ENCODE measurements at regions not wholly inside any gene's neighbourhood (a gene's known extent, or its start where the extent isn't known, plus 50 kb on each side); places are given as distances from the start of the nearest gene placed in this dataset.

- DNase-seq = no peak
- Mint-ChIP-seq H3K27ac (no peak overlapping the region), H3K36me3 (no peaks in the 10 kb centered on the region), H3K9me3 (peaks cover 0 to 11% (median 0%) of the 10 kb centered on the region in 9 donors), H3K27me3 (peaks cover 0 to 6% (median 1%) of the 10 kb centered on the region in 5 donors), H3K4me3 (no peak overlapping the region), H3K4me1 (no peaks in the 10 kb centered on the region)
- ATAC-seq = no peak
- POLR2A ChIA-PET = no interaction called here
Measured at GRCh38 chr18:54734059-54734458, 94.2 kb upstream of the RAB27B start.

- no peak overlapping the region for H3K4me3 Mint-ChIP-seq
- DNase-seq (no peak), ATAC-seq (no peak)
- H3K4me1 Mint-ChIP-seq = no peaks in the 10 kb centered on the region
- H3K36me3 Mint-ChIP-seq = no peaks in the 10 kb centered on the region
- POLR2A ChIA-PET = no interaction called here
- H3K27ac Mint-ChIP-seq = no peak overlapping the region
- peaks cover 0 to 3% (median 1%) of the 10 kb centered on the region in 5 donors for H3K27me3 Mint-ChIP-seq
- H3K9me3 Mint-ChIP-seq = peaks cover 0 to 11% (median 0%) of the 10 kb centered on the region in 9 donors
Measured at GRCh38 chr18:54736981-54737380, 91.3 kb upstream of the RAB27B start.

- no peak overlapping the region for H3K4me3 Mint-ChIP-seq
- POLR2A ChIA-PET = no interaction called here
- no peaks in the 10 kb centered on the region for H3K4me1 Mint-ChIP-seq
Measured at GRCh38 chr18:54737986-54738385, 90.3 kb upstream of the RAB27B start.

GRCh38 chr18:54739476-54739875 is 88.8 kb upstream of the RAB27B start:
- Mint-ChIP-seq H3K27ac (no peak overlapping the region), H3K9me3 (peaks cover 0 to 11% (median 0%) of the 10 kb centered on the region in 9 donors), H3K36me3 (no peaks in the 10 kb centered on the region), H3K27me3 (peaks cover 0 to 6% (median 4%) of the 10 kb centered on the region in 5 donors), H3K4me3 (no peak overlapping the region), H3K4me1 (no peaks in the 10 kb centered on the region)
- ATAC-seq (no peak), DNase-seq (no peak)
- POLR2A ChIA-PET = no interaction called here

More at GRCh38 chr18:54737986-54738385, 90.3 kb upstream of the RAB27B start:
- ATAC-seq (no peak), DNase-seq (no peak)
- Mint-ChIP-seq H3K9me3 (peaks cover 0 to 11% (median 0%) of the 10 kb centered on the region in 9 donors), H3K27me3 (peaks cover 0 to 3% (median under 1%) of the 10 kb centered on the region in 5 donors), H3K27ac (no peak overlapping the region), H3K36me3 (no peaks in the 10 kb centered on the region)

GRCh38 chr18:54740136-54740846 is 88.0 kb upstream of the RAB27B start:
- no peak for ATAC-seq
- H3K4me1 Mint-ChIP-seq = no peaks in the 10 kb centered on the region
- peaks cover 2 to 6% (median 4%) of the 10 kb centered on the region in 5 donors for H3K27me3 Mint-ChIP-seq
- POLR2A ChIA-PET = no interaction called here
- no peaks in the 10 kb centered on the region for H3K36me3 Mint-ChIP-seq
- no peak overlapping the region for H3K27ac Mint-ChIP-seq
- H3K4me3 Mint-ChIP-seq = no peak overlapping the region
- H3K9me3 Mint-ChIP-seq = peaks cover 0 to 11% (median 0%) of the 10 kb centered on the region in 9 donors
- DNase-seq = no peak

GRCh38 chr18:54742120-54742519 is 86.2 kb upstream of the RAB27B start:
- Mint-ChIP-seq H3K27ac (no peak overlapping the region), H3K4me1 (no peaks in the 10 kb centered on the region), H3K4me3 (no peak overlapping the region), H3K9me3 (peaks cover 0 to 11% (median 0%) of the 10 kb centered on the region in 9 donors), H3K36me3 (no peaks in the 10 kb centered on the region), H3K27me3 (peaks cover 2 to 6% (median 3%) of the 10 kb centered on the region in 5 donors)
- POLR2A ChIA-PET = no interaction called here
- ATAC-seq (no peak), DNase-seq (no peak)

GRCh38 chr18:54742659-54743604 is 85.3 kb upstream of the RAB27B start:
- Mint-ChIP-seq H3K27ac (no peak overlapping the region), H3K27me3 (peaks cover 2 to 6% (median 3%) of the 10 kb centered on the region in 5 donors), H3K36me3 (no peaks in the 10 kb centered on the region), H3K4me1 (no peaks in the 10 kb centered on the region), H3K9me3 (peaks cover 0 to 11% (median 0%) of the 10 kb centered on the region in 9 donors), H3K4me3 (no peak overlapping the region)
- POLR2A ChIA-PET = no interaction called here
- DNase-seq (no peak), ATAC-seq (no peak)

- no peaks in the 10 kb centered on the region for H3K36me3 Mint-ChIP-seq
- peaks cover 0 to 4% (median 0%) of the 10 kb centered on the region in 9 donors for H3K9me3 Mint-ChIP-seq
- no peak overlapping the region for H3K27ac Mint-ChIP-seq
- ATAC-seq = no peak
- no peaks in the 10 kb centered on the region for H3K4me1 Mint-ChIP-seq
- no peak for DNase-seq
- H3K27me3 Mint-ChIP-seq = peaks cover 2 to 6% (median 3%) of the 10 kb centered on the region in 5 donors
- no peak overlapping the region for H3K4me3 Mint-ChIP-seq
- POLR2A ChIA-PET = no interaction called here
Measured at GRCh38 chr18:54743605-54743995, 84.7 kb upstream of the RAB27B start.

GRCh38 chr18:54749291-54749690 is 79.0 kb upstream of the RAB27B start:
- DNase-seq (no peak), ATAC-seq (no peak)
- no peak overlapping the region for H3K27ac Mint-ChIP-seq
- H3K4me3 Mint-ChIP-seq = no peak overlapping the region
- no peaks in the 10 kb centered on the region for H3K36me3 Mint-ChIP-seq
- no peaks in the 10 kb centered on the region for H3K9me3 Mint-ChIP-seq
- H3K4me1 Mint-ChIP-seq = no peaks in the 10 kb centered on the region
- peaks cover 0 to 4% (median 2%) of the 10 kb centered on the region in 5 donors for H3K27me3 Mint-ChIP-seq
- POLR2A ChIA-PET = no interaction called here

GRCh38 chr18:54750350-54750749 is 77.9 kb upstream of the RAB27B start:
- Mint-ChIP-seq H3K4me1 (no peaks in the 10 kb centered on the region), H3K4me3 (no peak overlapping the region), H3K27ac (no peak overlapping the region), H3K36me3 (no peaks in the 10 kb centered on the region), H3K27me3 (peaks cover 0 to 4% (median 0%) of the 10 kb centered on the region in 5 donors), H3K9me3 (no peaks in the 10 kb centered on the region)
- ATAC-seq = no peak
- no peak for DNase-seq
- POLR2A ChIA-PET = no interaction called here

- ATAC-seq (no peak), DNase-seq (no peak)
- H3K9me3 Mint-ChIP-seq = no peaks in the 10 kb centered on the region
Measured at GRCh38 chr18:54752185-54752584, 76.1 kb upstream of the RAB27B start.

GRCh38 chr18:54755456-54755855 is 72.8 kb upstream of the RAB27B start:
- Mint-ChIP-seq H3K27ac (no peak overlapping the region), H3K27me3 (peaks cover 0 to 13% (median 2%) of the 10 kb centered on the region in 5 donors), H3K4me3 (no peak overlapping the region), H3K4me1 (no peaks in the 10 kb centered on the region), H3K9me3 (peaks cover 0 to 9% (median 0%) of the 10 kb centered on the region in 9 donors), H3K36me3 (no peaks in the 10 kb centered on the region)
- POLR2A ChIA-PET = no interaction called here
- no peak for ATAC-seq
- DNase-seq = no peak

More at GRCh38 chr18:54752185-54752584, 76.1 kb upstream of the RAB27B start:
- H3K4me1 Mint-ChIP-seq = no peaks in the 10 kb centered on the region
- POLR2A ChIA-PET = no interaction called here
- H3K4me3 Mint-ChIP-seq = no peak overlapping the region
- no peaks in the 10 kb centered on the region for H3K36me3 Mint-ChIP-seq
- H3K27me3 Mint-ChIP-seq = peaks cover 0 to 7% (median 0%) of the 10 kb centered on the region in 5 donors
- no peak overlapping the region for H3K27ac Mint-ChIP-seq

GRCh38 chr18:54762386-54762785 is 65.9 kb upstream of the RAB27B start:
- Mint-ChIP-seq H3K4me3 (no peak overlapping the region), H3K27me3 (peaks cover 0 to 10% (median 9%) of the 10 kb centered on the region in 5 donors), H3K9me3 (peaks cover 0 to 9% (median 0%) of the 10 kb centered on the region in 9 donors), H3K27ac (no peak overlapping the region), H3K36me3 (no peaks in the 10 kb centered on the region), H3K4me1 (no peaks in the 10 kb centered on the region)
- POLR2A ChIA-PET = no interaction called here
- no peak for DNase-seq
- no peak for ATAC-seq
